ENCODE measurements at regions not wholly inside any gene's neighbourhood (a gene's known extent, or its start where the extent isn't known, plus 50 kb on each side); places are given as distances from the start of the nearest gene placed in this dataset.
A peak's percentile ranks its signal among the peaks of the same experiment; 100 is the strongest.

- TF ChIP-seq CTCF (IDR thresholded peaks at IDR 0.05) (no peak), POLR2A (IDR thresholded peaks at IDR 0.05) (no peak)
- Histone ChIP-seq H3K36me3 (no peaks in the 10 kb centered on the region), H3K27me3 (no peaks in the 10 kb centered on the region), H3K4me3 (no peak overlapping the region), H3K9me3 (no peaks in the 10 kb centered on the region), H3K27ac (no peak overlapping the region), H3K4me1 (no peaks in the 10 kb centered on the region)
- DNase-seq = no peak
Observed at GRCh38 chr2:82913566-82913965, 1545.5 kb downstream of the SUCLG1 start.

- Histone ChIP-seq H3K27me3 (no peaks in the 10 kb centered on the region), H3K27ac (no peak overlapping the region), H3K4me1 (no peaks in the 10 kb centered on the region), H3K4me3 (no peak overlapping the region), H3K36me3 (no peaks in the 10 kb centered on the region), H3K9me3 (no peaks in the 10 kb centered on the region)
- DNase-seq = peak in 1 of 3 donors; percentile 35
- TF ChIP-seq POLR2A (IDR thresholded peaks at IDR 0.05) (no peak), CTCF (IDR thresholded peaks at IDR 0.05) (no peak)
Observed at GRCh38 chr2:82896117-82896516, 1563.0 kb downstream of the SUCLG1 start.

GRCh38 chr2:82893190-82893589 lies 1565.9 kb downstream of the SUCLG1 start:
- Histone ChIP-seq H3K4me3 (no peak overlapping the region), H3K36me3 (no peaks in the 10 kb centered on the region), H3K9me3 (no peaks in the 10 kb centered on the region), H3K27ac (no peak overlapping the region), H3K27me3 (no peaks in the 10 kb centered on the region), H3K4me1 (no peaks in the 10 kb centered on the region)
- TF ChIP-seq POLR2A (IDR thresholded peaks at IDR 0.05) (no peak), CTCF (IDR thresholded peaks at IDR 0.05) (no peak)
- no peak for DNase-seq

- TF ChIP-seq CTCF (IDR thresholded peaks at IDR 0.05) (no peak), POLR2A (IDR thresholded peaks at IDR 0.05) (no peak)
- Histone ChIP-seq H3K27ac (no peak overlapping the region), H3K36me3 (no peaks in the 10 kb centered on the region), H3K9me3 (no peaks in the 10 kb centered on the region), H3K4me3 (no peak overlapping the region), H3K27me3 (no peaks in the 10 kb centered on the region), H3K4me1 (no peaks in the 10 kb centered on the region)
- DNase-seq = no peak
Observed at GRCh38 chr2:82879803-82880202, 1579.3 kb downstream of the SUCLG1 start.

- H3K27me3 ChIP-seq = no peaks in the 10 kb centered on the region
- no peak overlapping the region for H3K27ac ChIP-seq
- no peak for TF ChIP-seq POLR2A (IDR thresholded peaks at IDR 0.05)
- no peak for TF ChIP-seq CTCF (IDR thresholded peaks at IDR 0.05)
- no peaks in the 10 kb centered on the region for H3K4me1 ChIP-seq
- no peak for DNase-seq
- no peak overlapping the region for H3K4me3 ChIP-seq
- H3K36me3 ChIP-seq = no peaks in the 10 kb centered on the region
- no peaks in the 10 kb centered on the region for H3K9me3 ChIP-seq
Observed at GRCh38 chr2:82875858-82876257, 1583.2 kb downstream of the SUCLG1 start.

GRCh38 chr2:82857967-82858366 lies 1601.1 kb downstream of the SUCLG1 start:
- Histone ChIP-seq H3K36me3 (no peaks in the 10 kb centered on the region), H3K4me1 (no peaks in the 10 kb centered on the region), H3K9me3 (no peaks in the 10 kb centered on the region), H3K27me3 (no peaks in the 10 kb centered on the region), H3K4me3 (no peak overlapping the region), H3K27ac (no peak overlapping the region)
- DNase-seq = no peak
- no peak for TF ChIP-seq CTCF (IDR thresholded peaks at IDR 0.05)
- TF ChIP-seq POLR2A (IDR thresholded peaks at IDR 0.05) = no peak
